Testis (tissue), 2 donors: ENCODE measurements at regions not wholly inside any gene's neighbourhood (a gene's known extent, or its start where the extent isn't known, plus 50 kb on each side); places are given as distances from the start of the nearest gene placed in this dataset.

ENCODE experiments used
- CTCF ChIP-seq, 3 experiments: fragments of 450-650 bp in 2 of 3; fragments of 200-600 bp in 1 of 3; sonication (generic) in 1 of 3; IDR thresholded peaks; one replicate each; pipeline ENCODE4 v1.5.1; 2016 to 2019; ENCODE audit warnings: antibody characterized with exemption in 3 of 3, mild to moderate bottlenecking in 2 of 3, moderate library complexity in 1 of 3
- POLR2A ChIP-seq: fragments of 450-650 bp; IDR thresholded peaks from one replicate; pipeline ENCODE4 v1.6.1; 2017; ENCODE audit warnings: antibody characterized with exemption, mild to moderate bottlenecking, moderate library complexity

- no peak for TF ChIP-seq CTCF (IDR thresholded peaks at IDR 0.05)
- TF ChIP-seq POLR2A = no peak
These were observed 50.2 kb upstream of the SLC66A3 start for GRCh38 chr2:11104794-11105660.
